ENCODE measurements at regions not wholly inside any gene's neighbourhood (a gene's known extent, or its start where the extent isn't known, plus 50 kb on each side); places are given as distances from the start of the nearest gene placed in this dataset.
"Not testable (repeated sequence)": the region's sequence is repeated elsewhere in the genome, so short reads cannot be mapped to it uniquely, and the experiment has no call there.

GRCh38 chr6:98037571-98037970 lies 754.6 kb upstream of the MMS22L start:
- DNase-seq (ENCODE audit: low spot score) = no peak

GRCh38 chr6:98039443-98039842 lies 756.4 kb upstream of the MMS22L start:
- no peak for DNase-seq (ENCODE audit: low spot score)

GRCh38 chr6:98039904-98040607 lies 757.0 kb upstream of the MMS22L start:
- peak; percentile 30 for DNase-seq (ENCODE audit: low spot score)

GRCh38 chr6:98041056-98041455 lies 758.0 kb upstream of the MMS22L start:
- no peak for DNase-seq (ENCODE audit: low spot score)

GRCh38 chr6:98041921-98042320 lies 758.9 kb upstream of the MMS22L start:
- DNase-seq (ENCODE audit: low spot score) = no peak

DNA sequence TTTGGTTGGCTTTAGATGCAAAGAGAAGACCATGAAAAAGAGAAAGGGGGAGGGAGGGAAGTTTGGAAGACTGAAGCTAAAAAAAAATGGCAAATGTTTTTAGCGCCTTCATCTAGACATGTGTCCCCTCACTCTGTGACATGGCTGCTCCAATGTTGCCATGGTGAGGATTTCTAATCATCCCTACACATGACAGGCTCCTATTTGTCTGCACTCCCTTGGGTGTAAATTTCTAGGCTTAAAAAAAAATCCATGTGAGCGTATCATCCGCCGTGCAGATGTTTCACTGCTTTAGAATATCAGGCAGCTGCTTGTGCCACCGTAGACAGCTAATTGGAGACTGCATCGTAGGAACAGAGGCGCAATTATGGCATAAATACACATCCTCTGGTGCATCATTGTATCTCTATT lies 761.1 kb upstream of the MMS22L start:
- DNase-seq (ENCODE audit: low spot score) = peak; percentile 34

GRCh38 chr6:98044791-98045470 lies 761.9 kb upstream of the MMS22L start:
- no peak for DNase-seq (ENCODE audit: low spot score)

GRCh38 chr6:98047164-98047563 lies 764.1 kb upstream of the MMS22L start:
- no peak for DNase-seq (ENCODE audit: low spot score)

- DNase-seq (ENCODE audit: low spot score) = no peak
Observed at GRCh38 chr6:98047871-98048270, 764.9 kb upstream of the MMS22L start.

DNA sequence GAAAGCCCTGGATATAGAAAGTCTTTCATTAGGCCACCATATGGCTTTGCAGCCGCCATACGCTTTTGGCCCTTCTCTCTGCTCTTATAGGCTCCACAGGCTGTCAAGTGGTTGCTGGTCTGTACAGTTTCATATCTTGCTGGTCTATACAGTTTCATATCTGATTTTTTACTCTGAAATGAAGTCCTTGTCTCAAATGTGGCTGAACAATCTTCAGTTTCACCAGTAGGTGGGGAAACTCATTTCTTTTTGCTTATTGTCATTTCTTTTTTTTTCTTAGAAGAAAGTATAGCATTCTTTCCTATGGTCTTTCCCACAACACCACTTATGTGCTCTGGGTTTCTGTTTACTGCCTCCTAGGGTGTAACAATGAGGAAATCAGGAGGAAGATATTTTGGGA lies 771.4 kb upstream of the MMS22L start:
- DNase-seq (ENCODE audit: low spot score) = no peak

DNA sequence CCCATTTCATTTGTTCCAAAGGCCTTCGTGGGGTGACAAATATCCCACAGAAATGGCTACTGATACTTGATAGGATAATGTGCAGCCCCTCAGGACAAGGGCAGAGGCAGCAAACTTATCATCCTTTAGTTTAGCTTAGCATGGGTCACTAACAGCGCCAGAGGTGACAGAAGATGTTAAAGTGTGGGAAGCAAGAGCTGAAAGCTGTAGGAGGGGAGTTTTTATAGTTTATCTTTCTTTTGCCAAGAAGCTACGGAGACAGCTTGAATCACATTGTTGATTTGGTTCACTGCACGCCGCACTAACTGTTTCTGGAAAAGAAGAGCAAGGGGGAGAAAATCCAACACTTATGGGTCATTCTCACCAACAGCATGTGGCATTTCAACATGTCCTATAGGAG lies 773.9 kb upstream of the MMS22L start:
- no peak for DNase-seq (ENCODE audit: low spot score)

GRCh38 chr6:98067375-98067774 lies 767.0 kb upstream of the POU3F2 start:
- DNase-seq (ENCODE audit: low spot score) = no peak

DNA sequence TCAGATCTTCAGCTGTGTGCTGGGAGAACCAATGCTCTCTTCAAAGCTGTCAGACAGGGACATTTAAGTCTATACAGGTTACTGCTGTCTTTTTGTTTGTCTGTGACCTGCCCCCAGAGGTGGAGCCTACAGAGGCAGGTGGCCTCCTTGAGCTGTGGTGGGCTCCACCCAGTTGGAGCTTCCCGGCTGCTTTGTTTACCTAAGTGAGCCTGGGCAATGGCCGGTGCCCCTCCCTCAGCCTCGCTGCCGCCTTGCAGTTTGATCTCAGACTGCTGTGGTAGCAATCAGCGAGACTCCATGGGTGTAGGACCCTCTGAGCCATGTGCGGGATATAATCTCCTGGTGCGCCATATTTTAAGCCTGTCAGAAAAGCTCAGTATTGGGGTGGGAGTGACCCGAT lies 745.8 kb upstream of the POU3F2 start:
- not testable (repeated sequence) for DNase-seq (ENCODE audit: low spot score)

DNA sequence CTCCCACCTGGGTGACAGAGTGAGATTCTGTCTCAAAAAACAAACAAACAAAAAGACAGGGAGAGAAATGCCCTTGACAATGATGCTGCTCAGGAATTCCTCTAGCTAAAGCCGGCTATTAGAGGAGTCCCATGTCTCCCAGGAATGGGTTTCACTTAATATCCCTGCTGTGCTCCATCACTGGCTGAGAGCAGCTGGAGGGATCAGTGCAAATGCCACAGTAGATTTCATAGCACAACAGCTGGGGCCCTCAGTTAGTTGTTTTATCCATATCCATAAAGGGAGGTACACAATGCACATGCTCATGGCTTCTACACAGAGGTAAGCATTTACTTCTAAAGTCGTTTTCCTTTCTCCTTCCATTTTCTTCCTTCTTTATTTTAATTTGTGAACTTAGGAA lies 742.0 kb upstream of the POU3F2 start:
- no peak for DNase-seq (ENCODE audit: low spot score)

DNA sequence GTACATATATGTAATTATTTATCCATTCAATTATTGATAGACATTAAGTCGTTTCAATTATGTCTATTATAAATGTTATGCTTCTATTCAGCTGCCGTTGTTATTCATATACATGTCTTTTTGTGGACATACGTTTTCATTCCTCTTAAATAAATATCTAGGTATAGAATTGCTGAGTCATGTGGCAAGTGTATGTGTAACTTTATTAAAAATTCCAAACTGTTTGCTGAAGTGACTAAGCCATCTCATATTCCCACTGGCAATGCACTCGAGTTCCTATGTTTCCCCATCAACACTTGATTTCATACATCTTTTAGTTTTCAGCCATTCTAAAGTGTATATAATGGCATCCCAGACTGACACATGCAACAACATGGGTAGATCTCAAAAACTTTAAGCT lies 739.7 kb upstream of the POU3F2 start:
- no peak for DNase-seq (ENCODE audit: low spot score)

GRCh38 chr6:98107801-98108200 lies 726.6 kb upstream of the POU3F2 start:
- no peak for DNase-seq (ENCODE audit: low spot score)

DNA sequence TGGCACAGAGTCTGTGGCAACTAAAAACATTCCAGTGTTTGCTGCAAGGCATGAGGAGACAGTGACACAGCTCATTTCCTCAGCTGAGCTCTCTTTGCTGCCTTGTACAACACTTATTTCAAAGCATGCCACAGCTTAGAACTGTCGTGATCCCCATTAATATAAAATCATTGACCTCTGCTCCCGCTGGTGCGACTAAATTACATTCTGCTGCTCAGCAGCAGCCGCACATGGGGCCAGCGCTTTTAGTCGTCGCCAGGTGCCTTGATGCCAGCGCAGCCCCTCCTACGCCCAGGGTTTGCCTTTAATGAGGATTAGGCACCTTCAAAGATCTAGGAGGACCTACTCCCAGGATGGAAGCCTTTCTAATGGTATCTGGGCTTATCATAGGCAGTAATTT lies 717.9 kb upstream of the POU3F2 start:
- no peak for DNase-seq (ENCODE audit: low spot score)

GRCh38 chr6:98117068-98117467 lies 717.3 kb upstream of the POU3F2 start:
- DNase-seq (ENCODE audit: low spot score) = no peak

- no peak for DNase-seq (ENCODE audit: low spot score)
Observed at GRCh38 chr6:98118397-98119045, 715.9 kb upstream of the POU3F2 start.

GRCh38 chr6:98124171-98124570 lies 710.2 kb upstream of the POU3F2 start:
- DNase-seq (ENCODE audit: low spot score) = no peak

GRCh38 chr6:98131290-98131990 lies 702.9 kb upstream of the POU3F2 start:
- no peak for DNase-seq (ENCODE audit: low spot score)

- no peak for DNase-seq (ENCODE audit: low spot score)
Observed at GRCh38 chr6:98136333-98136732, 698.0 kb upstream of the POU3F2 start.

DNA sequence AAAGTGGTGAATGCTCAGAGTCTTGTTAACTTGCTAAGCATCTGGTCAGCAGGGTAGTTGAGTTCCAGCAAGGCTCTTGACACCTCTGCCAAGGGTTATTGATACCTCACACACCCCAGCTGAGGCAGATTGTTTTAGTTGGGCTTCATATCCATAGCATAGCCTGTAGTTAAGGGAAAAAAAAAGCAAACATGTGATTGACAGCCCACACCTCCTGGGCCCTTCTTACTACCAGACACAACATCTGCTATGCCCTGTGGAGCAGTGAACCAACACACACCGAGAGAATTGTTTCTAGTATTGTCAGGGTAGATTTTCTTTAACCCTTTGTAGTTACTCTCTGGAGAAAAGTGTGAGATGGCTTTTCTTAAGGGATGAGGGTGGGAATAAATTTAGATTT lies 697.0 kb upstream of the POU3F2 start:
- DNase-seq (ENCODE audit: low spot score) = no peak
